GM21515 (cell line): ENCODE measurements at regions not wholly inside any gene's neighbourhood (a gene's known extent, or its start where the extent isn't known, plus 50 kb on each side); places are given as distances from the start of the nearest gene placed in this dataset.

Source experiments
- ATAC-seq: cut with Tn5 transposase; IDR thresholded peaks from one replicate; pipeline ENCODE4 v1.9.1; 2021; ENCODE audit not compliant: unreplicated experiment

GRCh38 chr3:180335050-180335449, 266.9 kb upstream of the TTC14 start:
- no peak for ATAC-seq

DNA sequence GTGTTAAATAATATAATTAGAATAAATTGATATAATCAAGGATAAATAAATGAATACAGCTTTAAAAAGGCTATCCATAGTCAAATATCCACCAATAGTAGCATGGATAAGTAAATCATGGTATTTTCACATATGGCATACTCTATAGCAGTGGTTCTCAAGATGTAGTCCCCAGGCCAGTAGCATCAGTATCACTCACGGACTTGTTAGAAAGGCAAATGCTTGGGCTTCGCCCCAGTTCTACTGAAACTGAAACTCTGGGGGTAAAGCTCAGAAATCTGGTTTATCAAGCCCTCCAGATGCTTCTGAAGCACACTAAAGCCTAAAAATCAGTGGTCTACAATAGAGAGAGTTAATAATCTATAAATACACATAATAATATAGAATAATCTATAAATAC, 261.6 kb upstream of the TTC14 start:
- no peak for ATAC-seq

GRCh38 chr3:180341516-180341915, 260.4 kb upstream of the TTC14 start:
- no peak for ATAC-seq

GRCh38 chr3:180351601-180352000, 250.4 kb upstream of the TTC14 start:
- ATAC-seq = no peak

- no peak for ATAC-seq
Observed at GRCh38 chr3:180352261-180352660, 249.7 kb upstream of the TTC14 start.

DNA sequence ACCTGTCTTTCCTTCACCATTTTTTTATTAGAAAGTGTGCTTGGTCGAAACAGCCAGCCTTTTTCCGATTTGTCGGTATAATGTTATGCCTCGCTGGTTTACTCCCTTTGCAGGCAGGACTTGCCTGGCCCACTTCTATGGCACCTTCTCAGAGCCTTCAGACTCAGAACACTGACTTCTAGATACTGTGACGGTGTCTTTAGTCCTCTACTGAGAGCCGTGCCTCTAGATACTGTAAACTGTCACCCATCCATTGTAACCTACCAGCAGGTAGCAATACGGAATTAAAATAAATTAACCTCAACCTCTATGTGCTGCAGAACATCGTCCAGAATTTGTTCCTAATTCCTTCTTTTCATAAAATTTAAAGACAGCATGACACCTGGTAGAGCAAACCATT, 247.7 kb upstream of the TTC14 start:
- ATAC-seq = no peak

DNA sequence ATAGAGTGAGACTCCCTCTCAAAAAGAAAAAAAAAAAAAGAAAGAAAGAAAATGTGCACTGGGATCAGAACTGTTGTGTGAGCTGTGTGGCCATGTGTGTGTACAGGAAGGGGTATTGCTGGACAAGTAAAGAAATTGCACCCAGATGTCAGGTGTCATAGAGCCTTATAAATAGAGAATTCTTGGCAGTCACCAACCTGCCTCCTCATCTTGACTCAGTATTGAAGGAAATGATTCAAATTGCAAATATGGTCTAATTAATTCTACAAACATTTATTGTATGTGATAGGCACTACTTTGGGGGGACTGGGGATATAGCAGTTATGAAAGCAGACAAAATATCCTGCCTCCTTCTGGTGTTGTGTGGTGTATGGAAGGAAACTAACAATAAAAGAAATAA, 243.8 kb upstream of the TTC14 start:
- ATAC-seq = no peak

- ATAC-seq = no peak
Observed at GRCh38 chr3:180359061-180359952, 242.7 kb upstream of the TTC14 start.

- ATAC-seq = no peak
Observed at GRCh38 chr3:180359953-180360279, 242.0 kb upstream of the TTC14 start.

GRCh38 chr3:180362081-180362480, 239.9 kb upstream of the TTC14 start:
- ATAC-seq = no peak

DNA sequence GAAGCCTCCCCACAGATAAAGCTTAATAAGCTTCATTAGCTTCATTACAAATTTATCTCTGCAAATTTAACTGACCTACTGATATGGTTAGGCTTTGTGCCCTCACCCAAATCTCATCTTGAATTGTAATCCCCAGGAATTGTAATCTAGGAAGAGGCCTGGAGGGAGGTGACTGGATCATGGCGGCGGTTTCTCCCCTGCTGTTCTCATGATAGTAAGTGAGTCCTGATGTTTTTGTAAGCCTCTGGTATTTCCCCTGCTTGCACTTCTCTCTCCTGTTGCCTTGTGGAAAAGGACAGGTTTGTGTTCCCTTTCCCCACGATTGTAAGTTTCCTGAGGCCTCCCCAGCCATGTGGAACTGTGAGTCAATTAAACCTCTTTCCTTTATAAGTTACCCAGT, 226.1 kb upstream of the TTC14 start:
- no peak for ATAC-seq

- no peak for ATAC-seq
Observed at GRCh38 chr3:180378496-180378895, 223.5 kb upstream of the TTC14 start.

GRCh38 chr3:180382638-180383180, 219.3 kb upstream of the TTC14 start:
- ATAC-seq = no peak

GRCh38 chr3:180383332-180384020, 218.5 kb upstream of the TTC14 start:
- no peak for ATAC-seq

DNA sequence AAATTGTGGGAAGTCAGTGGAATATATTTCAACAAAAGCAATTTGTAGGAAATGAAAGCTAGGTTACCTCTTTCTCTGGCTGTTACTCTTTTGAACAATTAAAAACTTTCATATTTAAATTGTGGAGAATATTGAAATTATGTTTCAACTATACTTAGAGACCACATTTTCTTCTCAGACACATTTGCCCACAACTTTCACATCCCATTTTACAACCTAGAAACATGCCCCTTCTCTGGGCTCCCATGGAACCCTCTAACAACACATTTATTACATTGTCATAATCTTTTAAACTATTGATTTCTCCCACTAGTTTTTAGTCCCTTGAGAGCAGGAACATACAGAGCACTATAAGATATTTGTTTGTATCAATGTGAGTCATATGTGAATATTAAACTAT, 211.7 kb upstream of the TTC14 start:
- no peak for ATAC-seq

GRCh38 chr3:180391001-180391400, 211.0 kb upstream of the TTC14 start:
- no peak for ATAC-seq

- no peak for ATAC-seq
Observed at GRCh38 chr3:180401226-180401625, 200.7 kb upstream of the TTC14 start.

DNA sequence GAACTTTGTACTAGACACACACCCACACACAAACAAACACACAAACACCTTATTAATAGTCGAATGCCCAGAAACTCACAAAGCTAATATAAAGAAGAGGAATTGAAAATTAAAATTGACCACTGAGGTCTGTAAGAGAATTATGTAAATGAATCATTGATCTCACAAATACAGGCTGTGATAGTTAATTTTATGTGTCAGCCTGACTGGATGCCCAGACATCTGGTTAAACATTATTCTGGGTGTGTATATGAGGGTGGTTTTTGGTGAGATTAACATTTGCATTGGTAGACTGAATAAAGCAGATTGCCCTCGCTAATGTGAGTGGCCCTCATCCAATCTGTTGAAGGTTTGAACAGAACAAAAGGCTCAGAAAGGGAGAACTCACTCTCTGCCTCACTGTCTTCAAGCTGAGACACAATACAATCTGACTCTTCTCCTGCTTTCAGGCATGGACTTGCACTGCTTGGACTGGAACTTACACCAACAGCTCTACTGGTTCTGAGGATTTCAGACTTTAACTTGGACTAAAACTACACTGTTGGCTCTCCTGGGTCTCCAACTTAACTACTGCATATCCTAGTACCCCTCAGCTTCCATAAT, 199.4 kb upstream of the TTC14 start:
- no peak for ATAC-seq

GRCh38 chr3:180403156-180403555, 198.8 kb upstream of the TTC14 start:
- no peak for ATAC-seq

DNA sequence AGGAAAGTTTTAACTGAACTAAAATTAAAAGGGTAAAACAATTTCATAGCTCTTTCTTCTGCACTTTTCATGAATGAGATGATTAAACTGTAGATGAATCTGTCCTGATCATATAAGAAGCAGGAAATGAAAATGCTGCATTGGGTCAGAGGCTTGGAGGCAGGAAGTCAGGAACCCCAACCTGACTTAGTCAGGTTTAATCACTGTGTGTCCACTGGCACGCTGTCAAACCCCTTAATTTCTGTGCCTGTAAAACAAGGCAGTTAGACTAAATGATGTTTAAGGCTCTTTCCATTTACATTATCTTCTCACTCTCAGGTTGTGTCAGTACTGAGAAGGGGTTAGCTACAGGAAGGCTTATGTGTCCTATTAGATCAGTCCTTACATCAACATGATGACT, 193.3 kb upstream of the TTC14 start:
- ATAC-seq = no peak

DNA sequence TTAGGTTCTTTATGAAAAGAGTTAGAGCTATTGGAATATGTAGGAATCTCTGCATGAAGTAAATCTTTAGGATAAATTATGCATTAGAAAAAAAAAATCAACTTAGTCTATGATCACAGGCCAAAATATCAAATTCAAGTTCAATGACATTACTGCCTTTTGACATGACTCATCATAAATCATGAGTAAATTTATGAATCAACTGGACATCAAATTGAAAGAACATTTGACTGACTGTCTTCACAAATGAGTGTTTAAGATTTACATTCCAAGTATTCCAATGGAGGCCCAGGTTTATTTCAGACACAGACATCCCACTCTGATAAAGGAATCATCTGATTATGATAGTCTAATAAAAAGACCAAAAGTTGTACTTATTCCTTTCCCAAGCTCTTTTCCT, 192.8 kb upstream of the TTC14 start:
- no peak for ATAC-seq

DNA sequence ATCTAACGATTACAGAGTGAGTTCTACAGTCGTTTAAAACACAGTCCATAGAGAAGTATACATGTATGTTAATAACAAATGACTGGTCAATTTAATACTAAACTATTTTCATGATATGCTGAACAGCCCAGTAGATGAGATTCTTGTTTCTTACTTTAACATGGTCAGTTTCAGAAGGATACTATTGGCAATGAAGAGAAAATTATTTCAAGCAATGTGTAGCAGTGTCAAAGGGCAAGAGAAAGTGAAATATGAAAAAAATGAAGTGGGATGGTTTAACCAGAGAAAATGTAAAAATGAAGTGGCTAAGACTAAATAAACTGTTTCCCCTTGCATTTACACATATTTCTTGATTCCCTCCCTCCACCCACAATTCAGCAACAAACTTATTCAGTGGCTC, 192.1 kb upstream of the TTC14 start:
- no peak for ATAC-seq
